ENCODE measurements at regions not wholly inside any gene's neighbourhood (a gene's known extent, or its start where the extent isn't known, plus 50 kb on each side); places are given as distances from the start of the nearest gene placed in this dataset.

- DNase-seq (ENCODE audit: low spot score), result no peak
- in situ Hi-C loops (cut with HindIII; ENCODE audit: low sequenced_read_pairs), result no loop called here
Measured at GRCh38 chr5:87775228-87775627, 362.5 kb upstream of the CCNH start.

- in situ Hi-C loops (cut with HindIII; ENCODE audit: low sequenced_read_pairs), result no loop called here
- DNase-seq (ENCODE audit: low spot score), result no peak
Measured at GRCh38 chr5:87774804-87775203, 362.1 kb upstream of the CCNH start.

- peak; percentile 73 for DNase-seq (ENCODE audit: low spot score)
- in situ Hi-C loops (cut with HindIII; ENCODE audit: low sequenced_read_pairs), result no loop called here
Measured at GRCh38 chr5:87770601-87771121, 357.9 kb upstream of the CCNH start.

- in situ Hi-C loops (cut with HindIII; ENCODE audit: low sequenced_read_pairs), result no loop called here
- DNase-seq (ENCODE audit: low spot score), result peak; percentile 67
Measured at GRCh38 chr5:87770016-87770570, 357.4 kb upstream of the CCNH start.

- in situ Hi-C loops (cut with HindIII; ENCODE audit: low sequenced_read_pairs), result no loop called here
- DNase-seq (ENCODE audit: low spot score), result peak; percentile 23
Measured at GRCh38 chr5:87769157-87769556, 356.4 kb upstream of the CCNH start.

- in situ Hi-C loops (cut with HindIII; ENCODE audit: low sequenced_read_pairs), result no loop called here
- DNase-seq (ENCODE audit: low spot score), result peak; percentile 27
Measured at GRCh38 chr5:87768190-87768589, 355.5 kb upstream of the CCNH start.

- in situ Hi-C loops (cut with HindIII; ENCODE audit: low sequenced_read_pairs), result no loop called here
- DNase-seq (ENCODE audit: low spot score), result no peak
Measured at GRCh38 chr5:87765009-87765408, 352.3 kb upstream of the CCNH start.

- in situ Hi-C loops (cut with HindIII; ENCODE audit: low sequenced_read_pairs), result no loop called here
Measured at GRCh38 chr5:87762631-87763030, 349.9 kb upstream of the CCNH start.

GRCh38 chr5:87756951-87757350, 344.2 kb upstream of the CCNH start:
- in situ Hi-C loops (cut with HindIII; ENCODE audit: low sequenced_read_pairs), result no loop called here
- no peak for DNase-seq (ENCODE audit: low spot score)

More at GRCh38 chr5:87762631-87763030, 349.9 kb upstream of the CCNH start:
- no peak for DNase-seq (ENCODE audit: low spot score)

GRCh38 chr5:87755360-87755759, 342.6 kb upstream of the CCNH start:
- DNase-seq (ENCODE audit: low spot score), result peak; percentile 31
- in situ Hi-C loops (cut with HindIII; ENCODE audit: low sequenced_read_pairs), result no loop called here

GRCh38 chr5:87754009-87754757, 341.5 kb upstream of the CCNH start:
- in situ Hi-C loops (cut with HindIII; ENCODE audit: low sequenced_read_pairs), result no loop called here
- peak; percentile 73 for DNase-seq (ENCODE audit: low spot score)

GRCh38 chr5:87752362-87752761, 339.6 kb upstream of the CCNH start:
- in situ Hi-C loops (cut with HindIII; ENCODE audit: low sequenced_read_pairs), result no loop called here
- DNase-seq (ENCODE audit: low spot score), result no peak

GRCh38 chr5:87751824-87752223, 339.1 kb upstream of the CCNH start:
- in situ Hi-C loops (cut with HindIII; ENCODE audit: low sequenced_read_pairs), result no loop called here
- DNase-seq (ENCODE audit: low spot score), result no peak

- DNase-seq (ENCODE audit: low spot score), result no peak
- in situ Hi-C loops (cut with HindIII; ENCODE audit: low sequenced_read_pairs), result no loop called here
Measured at GRCh38 chr5:87746891-87747377, 334.2 kb upstream of the CCNH start.

GRCh38 chr5:87746341-87746740, 333.6 kb upstream of the CCNH start:
- DNase-seq (ENCODE audit: low spot score), result no peak
- in situ Hi-C loops (cut with HindIII; ENCODE audit: low sequenced_read_pairs), result no loop called here

- DNase-seq (ENCODE audit: low spot score), result no peak
- in situ Hi-C loops (cut with HindIII; ENCODE audit: low sequenced_read_pairs), result no loop called here
Measured at GRCh38 chr5:87741881-87742280, 329.2 kb upstream of the CCNH start.

GRCh38 chr5:87735923-87736322, 323.2 kb upstream of the CCNH start:
- in situ Hi-C loops (cut with HindIII; ENCODE audit: low sequenced_read_pairs), result no loop called here
- no peak for DNase-seq (ENCODE audit: low spot score)

- in situ Hi-C loops (cut with HindIII; ENCODE audit: low sequenced_read_pairs), result no loop called here
- peak; percentile 42 for DNase-seq (ENCODE audit: low spot score)
Measured at GRCh38 chr5:87733897-87734296, 321.2 kb upstream of the CCNH start.

GRCh38 chr5:87732875-87733768, 320.4 kb upstream of the CCNH start:
- in situ Hi-C loops (cut with HindIII; ENCODE audit: low sequenced_read_pairs), result no loop called here
- DNase-seq (ENCODE audit: low spot score), result peak; percentile 82

GRCh38 chr5:87729781-87730180, 317.1 kb upstream of the CCNH start:
- peak; percentile 80 for DNase-seq (ENCODE audit: low spot score)
- in situ Hi-C loops (cut with HindIII; ENCODE audit: low sequenced_read_pairs), result no loop called here

All from G401 (cell line).